ENCODE measurements at regions not wholly inside any gene's neighbourhood (a gene's known extent, or its start where the extent isn't known, plus 50 kb on each side); places are given as distances from the start of the nearest gene placed in this dataset.

DNA sequence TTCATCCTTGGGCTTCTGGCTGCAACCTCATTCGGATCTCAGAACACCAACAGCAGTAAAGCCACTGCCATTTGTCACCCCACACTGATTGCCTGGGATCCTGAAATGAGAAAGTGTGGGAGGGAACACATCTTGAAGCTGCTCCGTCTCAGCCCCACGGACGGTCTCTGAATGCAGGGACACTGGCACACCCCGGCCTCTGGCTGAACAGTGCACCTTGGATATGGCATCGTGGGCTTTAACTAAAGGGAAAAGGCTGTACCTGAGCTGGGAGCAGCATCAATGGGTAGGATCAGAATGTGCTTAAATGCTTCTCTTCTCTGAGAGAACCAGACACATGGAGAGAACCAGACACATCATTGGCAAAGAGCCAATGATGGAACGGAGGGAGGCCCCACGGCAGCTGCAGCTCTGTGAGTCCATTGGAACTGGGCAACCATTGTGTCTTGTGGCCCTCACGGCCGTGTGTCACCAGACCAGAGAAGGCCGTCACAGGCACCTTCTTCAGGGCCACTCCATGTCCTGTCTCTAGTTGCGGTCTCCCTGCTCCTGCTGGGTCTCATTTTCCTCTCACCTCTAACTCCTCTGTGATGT is 193.4 kb upstream of the MYT1L start:
- TF ChIP-seq POLR2AphosphoS5 (IDR thresholded peaks at IDR 0.05) = no peak
- TF ChIP-seq, protein P1, sequence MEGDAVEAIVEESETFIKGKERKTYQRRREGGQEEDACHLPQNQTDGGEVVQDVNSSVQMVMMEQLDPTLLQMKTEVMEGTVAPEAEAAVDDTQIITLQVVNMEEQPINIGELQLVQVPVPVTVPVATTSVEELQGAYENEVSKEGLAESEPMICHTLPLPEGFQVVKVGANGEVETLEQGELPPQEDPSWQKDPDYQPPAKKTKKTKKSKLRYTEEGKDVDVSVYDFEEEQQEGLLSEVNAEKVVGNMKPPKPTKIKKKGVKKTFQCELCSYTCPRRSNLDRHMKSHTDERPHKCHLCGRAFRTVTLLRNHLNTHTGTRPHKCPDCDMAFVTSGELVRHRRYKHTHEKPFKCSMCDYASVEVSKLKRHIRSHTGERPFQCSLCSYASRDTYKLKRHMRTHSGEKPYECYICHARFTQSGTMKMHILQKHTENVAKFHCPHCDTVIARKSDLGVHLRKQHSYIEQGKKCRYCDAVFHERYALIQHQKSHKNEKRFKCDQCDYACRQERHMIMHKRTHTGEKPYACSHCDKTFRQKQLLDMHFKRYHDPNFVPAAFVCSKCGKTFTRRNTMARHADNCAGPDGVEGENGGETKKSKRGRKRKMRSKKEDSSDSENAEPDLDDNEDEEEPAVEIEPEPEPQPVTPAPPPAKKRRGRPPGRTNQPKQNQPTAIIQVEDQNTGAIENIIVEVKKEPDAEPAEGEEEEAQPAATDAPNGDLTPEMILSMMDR (IDR thresholded peaks at IDR 0.05) = no peak
